Activated T-helper 2 cell treated with anti-CD3 and anti-CD28 coated beads, Interferon-gamma antibody, Interleukin-2, Interleukin-4, amounts not matched to agents 10 μg/mL and 5 μg/mL and 100 μg/mL, durations not matched to agents 14 hours and 24 hours and 36 hours (primary cell): ENCODE measurements at regions not wholly inside any gene's neighbourhood (a gene's known extent, or its start where the extent isn't known, plus 50 kb on each side); places are given as distances from the start of the nearest gene placed in this dataset.

ENCODE experiments used
- DNase-seq: peaks from one replicate; pipeline ENCODE4 v3.0.0; 2021; ENCODE audit warnings: low spot score
- H3K27ac Mint-ChIP-seq: one replicate; pipeline ENCODE4 v1.8.0; 2021; ENCODE audit warnings: mixed read lengths
- H3K27me3 Mint-ChIP-seq: one replicate; pipeline ENCODE4 v1.8.0; 2021; ENCODE audit warnings: low read depth, mixed read lengths
- H3K36me3 Mint-ChIP-seq: one replicate; pipeline ENCODE4 v1.8.0; 2021; ENCODE audit warnings: low read depth, mixed read lengths
- H3K4me1 Mint-ChIP-seq: one replicate; pipeline ENCODE4 v1.8.0; 2021; ENCODE audit warnings: low read depth, mixed read lengths
- H3K4me3 Mint-ChIP-seq: one replicate; pipeline ENCODE4 v1.8.0; 2021; ENCODE audit warnings: low read depth, mild to moderate bottlenecking, moderate library complexity, mixed read lengths
- H3K9me3 Mint-ChIP-seq: one replicate; pipeline ENCODE4 v1.8.0; 2021; ENCODE audit warnings: mixed read lengths
- intact Hi-C: fragments of 100-400 bp; cut with micrococcal nuclease; formaldehyde crosslinking; loops from one replicate; pipeline ENCODE4 v1.15.1; 2023

- Mint-ChIP-seq H3K36me3 (no peaks in the 10 kb centered on the region), H3K27ac (no peak overlapping the region), H3K9me3 (no peaks in the 10 kb centered on the region), H3K4me3 (no peak overlapping the region), H3K27me3 (no peaks in the 10 kb centered on the region), H3K4me1 (no peaks in the 10 kb centered on the region)
- no peak for DNase-seq
- intact Hi-C loops: no loop called here
Observed at GRCh38 chr13:106377341-106377740, 158.1 kb downstream of the EFNB2 start.

DNA sequence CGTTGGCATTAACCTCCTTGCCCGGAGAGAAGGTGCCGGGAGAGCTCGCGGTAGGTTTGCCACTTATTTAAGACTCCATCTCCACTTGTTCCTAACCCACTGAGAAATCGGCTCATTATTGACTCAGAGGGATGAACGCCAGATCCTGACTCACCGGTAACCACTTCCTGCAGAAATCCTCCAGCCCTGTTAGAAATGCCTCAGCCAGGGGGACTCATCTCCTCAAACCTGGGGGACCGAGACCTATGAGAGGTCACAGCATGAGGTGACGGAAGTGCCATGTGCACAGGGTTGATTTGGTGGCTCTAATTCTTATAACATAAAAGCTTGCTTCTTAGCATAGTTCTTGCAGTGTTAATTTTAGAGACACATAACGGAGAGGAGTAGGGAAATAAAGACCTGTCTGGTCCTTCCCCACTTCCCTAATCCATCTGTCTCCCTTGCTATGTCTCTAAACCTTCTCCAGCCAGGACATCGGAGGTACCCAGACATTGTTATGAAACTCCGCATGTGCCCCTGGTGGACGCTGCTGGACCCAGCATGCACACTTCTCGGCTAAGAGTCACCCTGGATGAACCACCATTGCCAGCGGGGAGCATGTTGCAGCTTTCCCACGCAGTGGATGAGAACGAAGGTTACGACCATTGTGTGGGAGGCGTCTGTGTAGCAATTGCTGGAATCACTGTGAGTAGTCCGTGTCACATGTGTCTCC is 158.9 kb downstream of the EFNB2 start:
- Mint-ChIP-seq H3K4me1 (no peaks in the 10 kb centered on the region), H3K36me3 (no peaks in the 10 kb centered on the region), H3K27me3 (no peaks in the 10 kb centered on the region), H3K27ac (no peak overlapping the region), H3K9me3 (no peaks in the 10 kb centered on the region), H3K4me3 (no peak overlapping the region)
- no peak for DNase-seq
- intact Hi-C loops: no loop called here

DNA sequence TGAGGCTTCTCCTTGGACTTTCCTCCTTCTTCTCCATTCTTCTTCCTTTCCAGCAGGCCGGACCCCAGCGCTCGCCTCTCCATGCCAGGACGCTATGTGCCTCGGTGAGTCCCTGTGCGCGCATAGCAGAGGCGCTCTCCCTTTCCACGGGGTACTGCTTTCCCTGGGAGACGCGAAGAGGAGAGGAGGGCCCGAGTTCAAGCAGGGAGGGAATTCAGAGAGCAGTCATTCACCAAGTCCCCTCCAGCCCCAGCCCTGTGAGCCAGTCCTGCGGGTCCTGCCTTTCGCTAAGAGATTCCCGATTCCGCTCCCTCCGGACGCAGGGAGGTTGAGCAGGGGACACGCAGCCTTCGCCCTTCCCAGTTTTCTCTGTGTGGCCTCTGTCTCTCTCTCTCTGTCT is 160.4 kb downstream of the EFNB2 start:
- no peak overlapping the region for H3K4me3 Mint-ChIP-seq
- intact Hi-C loops: no loop called here
- no peak overlapping the region for H3K27ac Mint-ChIP-seq
- no peaks in the 10 kb centered on the region for H3K9me3 Mint-ChIP-seq
- no peak for DNase-seq
- no peaks in the 10 kb centered on the region for H3K36me3 Mint-ChIP-seq
- H3K4me1 Mint-ChIP-seq: no peaks in the 10 kb centered on the region
- no peaks in the 10 kb centered on the region for H3K27me3 Mint-ChIP-seq

GRCh38 chr13:106374631-106375030 is 160.8 kb downstream of the EFNB2 start:
- Mint-ChIP-seq H3K4me3 (no peak overlapping the region), H3K9me3 (no peaks in the 10 kb centered on the region), H3K4me1 (no peaks in the 10 kb centered on the region), H3K27me3 (no peaks in the 10 kb centered on the region), H3K27ac (no peak overlapping the region), H3K36me3 (no peaks in the 10 kb centered on the region)
- DNase-seq: no peak
- intact Hi-C loops: no loop called here

DNA sequence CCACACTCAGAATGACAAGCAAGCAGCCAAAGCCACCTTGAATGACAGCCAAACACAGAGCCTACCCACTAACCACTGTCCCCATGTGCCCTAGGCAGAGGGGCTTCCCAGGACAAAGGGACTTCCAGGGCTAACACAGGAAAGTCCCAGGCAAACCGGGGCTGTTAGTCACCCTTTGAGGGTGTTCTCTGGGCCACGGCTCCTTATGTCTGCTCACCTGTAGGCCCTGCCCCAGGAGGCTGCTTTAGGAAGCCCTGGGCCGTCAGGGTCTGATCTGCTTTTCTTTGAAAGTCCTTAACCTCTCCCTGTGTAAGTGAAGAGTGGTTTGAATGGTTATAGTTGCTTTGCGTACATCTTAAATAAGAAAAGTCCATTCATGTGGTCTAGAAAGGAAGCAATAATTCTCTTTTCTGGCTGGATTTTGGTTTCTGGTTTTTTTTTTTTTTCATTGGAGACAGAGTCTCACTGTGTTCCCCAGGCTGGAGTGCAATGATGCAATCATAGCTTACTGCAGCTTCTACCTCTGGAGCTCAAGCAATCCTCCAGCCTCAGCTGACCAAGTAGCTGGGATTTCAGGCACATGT is 161.4 kb downstream of the EFNB2 start:
- no peaks in the 10 kb centered on the region for H3K27me3 Mint-ChIP-seq
- H3K27ac Mint-ChIP-seq: no peak overlapping the region
- H3K9me3 Mint-ChIP-seq: no peaks in the 10 kb centered on the region
- no peak overlapping the region for H3K4me3 Mint-ChIP-seq
- intact Hi-C loops: no loop called here
- H3K36me3 Mint-ChIP-seq: no peaks in the 10 kb centered on the region
- no peak for DNase-seq
- no peaks in the 10 kb centered on the region for H3K4me1 Mint-ChIP-seq

GRCh38 chr13:106373304-106373988 is 162.0 kb downstream of the EFNB2 start:
- intact Hi-C loops: no loop called here
- Mint-ChIP-seq H3K9me3 (no peaks in the 10 kb centered on the region), H3K4me3 (no peak overlapping the region)

GRCh38 chr13:106372199-106373155 is 163.0 kb downstream of the EFNB2 start:
- DNase-seq: no peak
- no peak overlapping the region for H3K27ac Mint-ChIP-seq
- H3K36me3 Mint-ChIP-seq: no peaks in the 10 kb centered on the region
- H3K27me3 Mint-ChIP-seq: no peaks in the 10 kb centered on the region
- no peaks in the 10 kb centered on the region for H3K4me1 Mint-ChIP-seq
- no peak overlapping the region for H3K4me3 Mint-ChIP-seq
- no peaks in the 10 kb centered on the region for H3K9me3 Mint-ChIP-seq
- intact Hi-C loops: no loop called here

More at GRCh38 chr13:106373304-106373988, 162.0 kb downstream of the EFNB2 start:
- DNase-seq: no peak
- no peak overlapping the region for H3K27ac Mint-ChIP-seq
- H3K36me3 Mint-ChIP-seq: no peaks in the 10 kb centered on the region
- H3K4me1 Mint-ChIP-seq: no peaks in the 10 kb centered on the region
- no peaks in the 10 kb centered on the region for H3K27me3 Mint-ChIP-seq

DNA sequence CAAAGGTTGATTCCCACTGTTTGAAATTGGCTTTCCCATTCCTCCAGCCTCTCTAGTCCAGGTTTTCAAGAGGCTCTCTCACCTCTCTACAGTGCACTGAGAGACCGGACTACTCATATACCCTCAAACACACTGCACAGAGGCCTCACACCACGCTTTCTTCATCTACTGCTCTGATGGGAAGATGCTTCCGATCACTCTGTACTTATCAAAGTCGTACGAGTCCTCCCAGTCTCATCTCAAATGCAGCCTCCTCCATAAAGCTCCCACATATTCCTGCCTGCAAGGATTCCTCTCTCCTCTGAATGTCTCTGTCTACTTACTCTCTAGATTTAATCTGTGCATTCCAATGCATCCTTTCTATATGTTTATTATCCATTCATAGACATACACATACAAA is 164.4 kb downstream of the EFNB2 start:
- Mint-ChIP-seq H3K4me1 (no peaks in the 10 kb centered on the region), H3K9me3 (no peaks in the 10 kb centered on the region), H3K36me3 (no peaks in the 10 kb centered on the region), H3K4me3 (no peak overlapping the region), H3K27ac (no peak overlapping the region), H3K27me3 (no peaks in the 10 kb centered on the region)
- intact Hi-C loops: no loop called here
- DNase-seq: no peak

DNA sequence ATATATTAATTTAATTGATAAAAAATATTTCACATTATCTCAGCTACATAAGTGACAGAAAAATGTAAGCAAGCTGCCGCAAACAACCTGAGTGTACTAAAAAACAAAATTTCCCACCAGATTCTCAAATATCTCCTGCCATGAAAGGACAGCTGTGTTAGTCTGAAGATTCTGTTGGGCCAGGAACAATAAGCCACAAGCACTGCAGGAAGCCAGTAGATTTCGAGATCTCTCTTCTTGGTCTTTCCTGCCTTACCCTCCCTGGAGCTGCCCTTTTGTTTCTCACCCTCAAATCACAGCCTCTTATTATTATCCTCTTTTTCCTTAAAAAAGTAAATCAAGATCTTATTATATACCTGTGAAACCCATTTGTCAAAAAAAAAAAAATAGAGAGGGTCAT is 165.6 kb downstream of the EFNB2 start:
- H3K4me3 Mint-ChIP-seq: no peak overlapping the region
- H3K27me3 Mint-ChIP-seq: no peaks in the 10 kb centered on the region
- no peak for DNase-seq
- H3K27ac Mint-ChIP-seq: no peak overlapping the region
- intact Hi-C loops: no loop called here
- H3K4me1 Mint-ChIP-seq: no peaks in the 10 kb centered on the region
- H3K36me3 Mint-ChIP-seq: no peaks in the 10 kb centered on the region
- no peaks in the 10 kb centered on the region for H3K9me3 Mint-ChIP-seq

DNA sequence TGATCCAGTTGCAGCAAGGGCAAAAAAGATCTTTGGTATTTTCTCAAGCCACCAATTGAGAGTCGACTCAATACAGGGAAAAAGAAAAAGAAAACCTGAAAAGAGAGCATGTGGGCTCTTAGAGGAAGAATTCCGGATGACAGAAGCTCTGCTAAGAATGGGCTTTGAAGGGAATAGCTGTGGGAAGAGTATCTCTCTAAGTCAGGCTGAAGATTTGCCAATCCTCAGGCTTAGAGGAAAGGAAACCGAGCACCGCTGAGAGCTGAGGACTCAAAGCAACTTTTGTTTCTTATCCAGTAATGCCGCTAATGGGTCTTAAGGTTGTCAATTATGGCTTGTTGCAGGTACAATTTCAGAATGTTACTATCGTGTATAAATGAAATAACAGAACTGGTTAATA is 166.4 kb downstream of the EFNB2 start:
- no peak for DNase-seq
- intact Hi-C loops: no loop called here
- H3K36me3 Mint-ChIP-seq: no peaks in the 10 kb centered on the region
- no peaks in the 10 kb centered on the region for H3K9me3 Mint-ChIP-seq
- H3K27ac Mint-ChIP-seq: no peak overlapping the region
- no peaks in the 10 kb centered on the region for H3K27me3 Mint-ChIP-seq
- H3K4me1 Mint-ChIP-seq: no peaks in the 10 kb centered on the region
- H3K4me3 Mint-ChIP-seq: no peak overlapping the region

GRCh38 chr13:106367361-106367971 is 168.0 kb downstream of the EFNB2 start:
- intact Hi-C loops: no loop called here
- H3K4me3 Mint-ChIP-seq: no peak overlapping the region
- no peaks in the 10 kb centered on the region for H3K36me3 Mint-ChIP-seq
- H3K27me3 Mint-ChIP-seq: no peaks in the 10 kb centered on the region
- H3K4me1 Mint-ChIP-seq: no peaks in the 10 kb centered on the region
- no peak for DNase-seq
- H3K27ac Mint-ChIP-seq: no peak overlapping the region
- no peaks in the 10 kb centered on the region for H3K9me3 Mint-ChIP-seq

DNA sequence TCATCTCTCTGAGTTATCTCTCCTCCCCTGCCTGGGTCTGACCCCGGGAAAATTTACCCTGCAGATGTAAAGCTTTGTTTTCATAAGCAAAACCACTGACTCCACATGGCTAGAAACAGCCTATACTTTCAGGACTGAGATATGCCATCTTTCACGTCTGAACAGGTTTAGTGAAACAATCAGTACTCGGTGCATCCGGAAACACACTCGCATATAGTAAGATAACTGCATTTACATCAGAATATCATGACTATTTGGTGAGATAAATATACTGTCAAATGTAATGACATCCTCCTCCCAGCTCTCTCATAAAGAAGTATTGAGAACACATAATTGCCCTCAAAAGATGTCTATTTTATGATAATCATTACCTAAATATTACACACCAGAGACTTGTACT is 172.8 kb downstream of the EFNB2 start:
- Mint-ChIP-seq H3K27ac (no peak overlapping the region), H3K36me3 (no peaks in the 10 kb centered on the region), H3K4me3 (no peak overlapping the region), H3K27me3 (no peaks in the 10 kb centered on the region), H3K4me1 (no peaks in the 10 kb centered on the region), H3K9me3 (no peaks in the 10 kb centered on the region)
- DNase-seq: no peak
- intact Hi-C loops: no loop called here
